ENCODE measurements at regions not wholly inside any gene's neighbourhood (a gene's known extent, or its start where the extent isn't known, plus 50 kb on each side); places are given as distances from the start of the nearest gene placed in this dataset.
"Not testable (repeated sequence)": the region's sequence is repeated elsewhere in the genome, so short reads cannot be mapped to it uniquely, and the experiment has no call there.

DNA sequence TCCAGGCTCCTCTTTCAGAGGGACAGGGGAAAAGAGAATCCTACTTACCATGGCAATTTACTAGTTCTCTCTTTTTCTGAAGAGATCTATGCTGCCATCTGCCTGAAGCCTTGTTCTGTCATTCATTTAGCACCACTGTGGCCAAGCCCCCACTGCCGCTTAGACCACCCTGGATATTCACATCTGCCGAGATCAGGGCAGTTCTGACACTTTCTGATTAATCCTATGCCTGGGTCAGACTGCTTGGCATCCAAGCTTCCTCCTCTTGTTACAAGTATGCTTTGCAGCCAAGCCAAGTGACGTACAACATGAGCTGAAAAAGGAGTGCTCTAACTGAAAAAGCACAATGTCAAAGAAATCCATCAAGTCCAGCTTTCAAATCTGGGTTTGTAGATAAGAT, 332.6 kb downstream of the SUCLG1 start:
- H3K4me3 ChIP-seq (replicated peaks in 1 of 2; ENCODE audit: low read depth in 2 of 2, low read length in 2 of 2), result no peak overlapping the region
- TF ChIP-seq, protein P1, sequence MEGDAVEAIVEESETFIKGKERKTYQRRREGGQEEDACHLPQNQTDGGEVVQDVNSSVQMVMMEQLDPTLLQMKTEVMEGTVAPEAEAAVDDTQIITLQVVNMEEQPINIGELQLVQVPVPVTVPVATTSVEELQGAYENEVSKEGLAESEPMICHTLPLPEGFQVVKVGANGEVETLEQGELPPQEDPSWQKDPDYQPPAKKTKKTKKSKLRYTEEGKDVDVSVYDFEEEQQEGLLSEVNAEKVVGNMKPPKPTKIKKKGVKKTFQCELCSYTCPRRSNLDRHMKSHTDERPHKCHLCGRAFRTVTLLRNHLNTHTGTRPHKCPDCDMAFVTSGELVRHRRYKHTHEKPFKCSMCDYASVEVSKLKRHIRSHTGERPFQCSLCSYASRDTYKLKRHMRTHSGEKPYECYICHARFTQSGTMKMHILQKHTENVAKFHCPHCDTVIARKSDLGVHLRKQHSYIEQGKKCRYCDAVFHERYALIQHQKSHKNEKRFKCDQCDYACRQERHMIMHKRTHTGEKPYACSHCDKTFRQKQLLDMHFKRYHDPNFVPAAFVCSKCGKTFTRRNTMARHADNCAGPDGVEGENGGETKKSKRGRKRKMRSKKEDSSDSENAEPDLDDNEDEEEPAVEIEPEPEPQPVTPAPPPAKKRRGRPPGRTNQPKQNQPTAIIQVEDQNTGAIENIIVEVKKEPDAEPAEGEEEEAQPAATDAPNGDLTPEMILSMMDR (IDR thresholded peaks at IDR 0.05; ENCODE audit: low read depth, low read length), result no peak
- no peak for DNase-seq (ENCODE audit: low read depth in 2 of 2)

DNA sequence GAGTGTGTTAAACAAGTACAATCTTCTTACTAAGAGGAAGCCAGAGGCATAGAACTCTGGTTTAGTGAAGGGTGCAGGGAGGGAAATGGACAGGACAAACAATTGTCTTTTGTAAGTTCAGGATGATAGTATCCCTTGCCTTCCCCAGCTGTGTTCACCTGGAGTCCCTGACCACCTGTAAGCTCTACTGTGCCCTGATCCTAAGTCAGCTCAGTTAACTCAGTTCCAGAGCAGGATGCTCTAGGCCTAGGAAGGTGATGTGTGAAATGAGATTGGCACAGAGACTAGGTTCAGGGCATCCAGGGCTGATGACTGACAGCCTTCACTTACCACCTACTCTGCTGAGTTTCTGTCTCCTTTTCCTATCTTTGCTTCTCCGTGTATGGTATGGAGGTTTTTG, 333.0 kb downstream of the SUCLG1 start:
- TF ChIP-seq, protein P1 (IDR thresholded peaks at IDR 0.05; ENCODE audit: low read depth, low read length), result no peak
- no peak overlapping the region for H3K4me3 ChIP-seq (replicated peaks in 1 of 2; ENCODE audit: low read depth in 2 of 2, low read length in 2 of 2)
- no peak for DNase-seq (ENCODE audit: low read depth in 2 of 2)

DNA sequence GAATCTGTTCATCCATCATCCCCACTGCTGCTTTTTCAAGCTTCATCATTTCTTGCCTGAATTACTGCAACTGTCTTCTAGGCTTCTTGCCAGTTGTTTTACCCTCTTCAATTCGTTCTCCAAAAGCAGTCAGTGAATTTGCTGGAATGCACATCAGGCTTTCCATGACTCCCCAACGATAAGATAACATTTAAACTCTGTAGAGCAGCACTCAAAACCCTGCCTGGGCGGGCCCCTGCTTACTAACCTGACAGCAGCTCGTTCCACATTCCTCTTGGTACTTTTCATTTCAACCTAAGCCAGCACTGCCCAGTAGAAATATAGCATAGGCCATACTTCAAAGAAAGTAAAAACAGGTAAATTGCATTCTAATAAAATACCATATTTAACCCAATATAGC, 342.9 kb downstream of the SUCLG1 start:
- no peak overlapping the region for H3K4me3 ChIP-seq (replicated peaks in 1 of 2; ENCODE audit: low read depth in 2 of 2, low read length in 2 of 2)
- TF ChIP-seq, protein P1 (IDR thresholded peaks at IDR 0.05; ENCODE audit: low read depth, low read length), result no peak
- DNase-seq (ENCODE audit: low read depth in 2 of 2), result no peak

DNA sequence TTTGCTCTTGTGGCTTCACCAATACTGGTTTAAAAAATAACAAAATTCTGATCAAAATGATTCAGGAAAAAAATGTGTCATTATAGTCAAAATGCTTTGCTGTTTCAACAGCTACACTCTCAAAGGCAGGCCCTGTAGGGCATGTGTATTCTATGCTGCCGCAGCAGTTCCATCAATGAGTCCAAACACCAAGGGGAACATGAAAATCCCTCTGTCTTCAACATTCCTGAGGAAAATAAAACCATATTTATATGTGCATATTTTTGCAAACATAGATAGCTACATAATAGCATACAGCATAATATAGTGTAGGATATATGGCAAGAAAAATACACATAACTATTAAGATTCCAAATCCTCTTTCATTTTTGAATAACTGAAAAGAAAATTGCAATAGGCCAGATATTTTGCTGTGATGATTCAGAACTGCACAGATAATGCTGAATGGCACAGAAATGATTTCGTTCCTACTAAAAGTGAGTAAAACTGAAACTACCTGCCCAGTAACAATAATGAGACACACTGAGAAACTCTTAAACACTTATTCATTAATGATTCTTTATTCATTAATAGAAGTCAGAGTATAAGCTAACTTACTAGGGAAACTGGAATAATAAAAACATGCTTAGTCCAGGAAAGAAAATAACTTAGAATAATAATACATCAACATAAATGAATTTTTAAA, 343.8 kb downstream of the SUCLG1 start:
- no peak overlapping the region for H3K4me3 ChIP-seq (replicated peaks in 1 of 2; ENCODE audit: low read depth in 2 of 2, low read length in 2 of 2)
- TF ChIP-seq, protein P1 (IDR thresholded peaks at IDR 0.05; ENCODE audit: low read depth, low read length), result no peak
- DNase-seq (ENCODE audit: low read depth in 2 of 2), result no peak

DNA sequence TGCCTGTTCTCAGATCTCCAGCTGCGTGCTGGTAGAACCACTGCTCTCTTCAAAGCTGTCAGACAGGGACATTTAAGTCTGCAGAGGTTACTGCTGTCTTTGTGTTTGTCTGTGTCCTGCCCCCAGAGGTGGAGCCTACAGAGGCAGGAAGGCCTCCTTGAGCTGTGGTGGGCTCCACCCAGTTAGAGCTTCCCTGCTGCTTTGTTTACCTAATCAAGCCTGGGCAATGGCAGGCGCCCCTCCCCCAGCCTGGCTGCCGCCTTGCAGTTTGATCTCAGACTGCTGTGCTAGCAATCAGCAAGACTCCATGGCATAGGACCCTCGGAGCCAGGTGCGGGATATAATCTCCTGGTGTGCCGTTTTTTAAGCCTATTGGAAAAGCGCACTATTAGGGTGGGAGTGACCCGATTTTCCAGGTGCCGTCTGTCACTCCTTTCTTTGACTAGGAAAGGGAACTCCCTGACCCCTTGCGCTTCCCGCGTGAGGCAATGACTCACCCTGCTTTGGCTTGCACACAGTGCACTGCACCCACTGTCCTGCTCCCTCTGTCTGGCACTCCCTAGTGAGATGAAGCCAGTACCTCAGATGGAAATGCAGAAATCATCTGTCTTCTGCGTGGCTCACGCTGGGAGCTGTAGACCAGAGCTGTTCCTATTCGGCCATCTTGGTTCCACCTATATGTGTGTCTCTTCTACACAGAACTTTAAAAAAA, 355.1 kb downstream of the SUCLG1 start:
- not testable (repeated sequence) for DNase-seq (ENCODE audit: low read depth in 2 of 2); H3K4me3 ChIP-seq (replicated peaks in 1 of 2; ENCODE audit: low read depth in 2 of 2, low read length in 2 of 2)

DNA sequence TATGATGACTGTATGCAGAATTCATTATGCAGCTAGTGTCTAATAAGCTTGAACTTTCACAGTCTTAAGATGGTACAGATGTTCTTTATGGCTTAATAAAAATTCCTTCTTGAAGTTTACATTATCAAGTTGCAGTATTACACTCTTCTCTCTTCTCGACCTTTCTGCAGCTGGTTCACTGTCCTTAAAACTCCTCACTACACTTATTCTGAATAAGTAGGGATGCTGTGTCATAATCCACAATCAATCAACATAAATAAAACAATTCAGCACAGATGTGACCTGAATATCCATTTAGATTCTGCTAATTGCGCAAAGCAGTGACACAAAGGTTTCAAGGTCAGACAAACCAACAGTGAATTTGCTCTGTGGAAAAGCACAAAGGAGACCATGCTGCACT, 356.8 kb downstream of the SUCLG1 start:
- DNase-seq (ENCODE audit: low read depth in 2 of 2), result no peak

DNA sequence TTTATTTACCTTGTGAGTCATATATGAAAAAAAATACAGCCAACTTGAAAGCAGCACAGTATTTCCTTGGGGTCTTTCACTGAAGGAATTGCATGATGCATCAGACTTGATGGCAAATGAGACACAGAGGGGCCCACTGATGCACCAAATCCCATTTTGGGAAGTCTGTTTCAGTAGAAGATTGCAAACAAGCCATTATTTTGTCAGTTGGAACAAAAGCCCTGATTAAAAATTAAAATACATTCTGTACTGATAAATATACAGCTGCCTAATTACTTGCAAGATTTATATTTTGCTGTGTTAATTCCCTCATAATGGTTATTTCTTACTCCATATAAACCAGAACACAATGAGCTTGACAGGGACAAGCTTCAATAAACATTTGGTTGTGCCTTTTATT, 370.4 kb downstream of the SUCLG1 start:
- TF ChIP-seq, protein P1 (IDR thresholded peaks at IDR 0.05; ENCODE audit: low read depth, low read length), result no peak
- DNase-seq (ENCODE audit: low read depth in 2 of 2), result no peak
- H3K4me3 ChIP-seq (replicated peaks in 1 of 2; ENCODE audit: low read depth in 2 of 2, low read length in 2 of 2), result no peak overlapping the region

More for the DNA sequence above, 356.8 kb downstream of the SUCLG1 start:
- TF ChIP-seq, protein P1 (IDR thresholded peaks at IDR 0.05; ENCODE audit: low read depth, low read length), result no peak
- no peak overlapping the region for H3K4me3 ChIP-seq (replicated peaks in 1 of 2; ENCODE audit: low read depth in 2 of 2, low read length in 2 of 2)
